Karpas-422 (cell line): ENCODE measurements at regions not wholly inside any gene's neighbourhood (a gene's known extent, or its start where the extent isn't known, plus 50 kb on each side); places are given as distances from the start of the nearest gene placed in this dataset.

Experiments
- DNase-seq: peaks from one replicate; pipeline ENCODE4 v3.0.0-alpha.2; 2015
- H2AFZ ChIP-seq: fragments of 200-600 bp; sonication (generic); 2 replicates; pipeline ENCODE4 v1.6.1; 2014; ENCODE audit warnings: antibody characterized with exemption, low read length, mixed read lengths
- H3K27ac ChIP-seq: fragments of 200-600 bp; sonication (generic); 2 replicates; pipeline ENCODE4 v1.5.1; 2014; ENCODE audit warnings: mild to moderate bottlenecking, low read length, moderate library complexity
- H3K27me3 ChIP-seq: fragments of 200-600 bp; sonication (generic); 2 replicates; pipeline ENCODE4 v1.6.1; 2014; ENCODE audit warnings: low read length, mixed read lengths
- H3K36me3 ChIP-seq: fragments of 200-600 bp; sonication (generic); 2 replicates; pipeline ENCODE4 v1.6.1; 2014; ENCODE audit warnings: low read length, mixed read lengths; ENCODE audit not compliant: insufficient read depth
- H3K4me1 ChIP-seq: fragments of 200-600 bp; sonication (generic); 2 replicates; pipeline ENCODE4 v1.6.1; 2014; ENCODE audit warnings: mild to moderate bottlenecking, low read length, mixed read lengths
- H3K4me2 ChIP-seq: fragments of 200-600 bp; sonication (generic); 2 replicates; pipeline ENCODE4 v1.6.1; 2014; ENCODE audit warnings: low read length, low read depth, mild to moderate bottlenecking; ENCODE audit not compliant: poor library complexity, severe bottlenecking
- H3K4me3 ChIP-seq: fragments of 200-600 bp; sonication (generic); 2 replicates; pipeline ENCODE4 v1.5.1; 2014; ENCODE audit warnings: mild to moderate bottlenecking, antibody characterized with exemption, low read length, mixed read lengths
- H3K79me2 ChIP-seq: fragments of 200-600 bp; sonication (generic); 2 replicates; pipeline ENCODE4 v1.6.1; 2014; ENCODE audit warnings: mild to moderate bottlenecking, low read length, mixed read lengths
- H3K9ac ChIP-seq: fragments of 200-600 bp; sonication (generic); 2 replicates; pipeline ENCODE4 v1.6.0; 2014; ENCODE audit warnings: low read length
- H3K9me2 ChIP-seq: fragments of 200-600 bp; sonication (generic), shearing (Covaris generic); replicated peaks from 2 replicates; pipeline ENCODE4 v1.6.0; 2014; ENCODE audit warnings: mild to moderate bottlenecking, low read length, moderate library complexity; ENCODE audit not compliant: insufficient read depth
- H3K9me3 ChIP-seq: fragments of 300-700, 200-600 bp; sonication (generic); 2 replicates; pipeline ENCODE4 v1.6.1; 2014; ENCODE audit warnings: low read length, mixed read lengths
- H4K20me1 ChIP-seq: fragments of 200-600 bp; sonication (generic); 2 replicates; pipeline ENCODE4 v1.6.1; 2014; ENCODE audit warnings: mild to moderate bottlenecking, antibody characterized with exemption, low read length, low read depth; ENCODE audit not compliant: insufficient read depth

- H3K27ac ChIP-seq: no peak overlapping the region
- no peaks in the 10 kb centered on the region for H3K27me3 ChIP-seq
- no peak overlapping the region for H3K4me3 ChIP-seq
- no peaks in the 10 kb centered on the region for H3K9me2 ChIP-seq
- H3K9me3 ChIP-seq: no peaks in the 10 kb centered on the region
- H3K4me2 ChIP-seq: no peak overlapping the region
- H3K9ac ChIP-seq: no peak overlapping the region
- H2AFZ ChIP-seq: no peak overlapping the region
- H4K20me1 ChIP-seq: no peaks in the 10 kb centered on the region
- H3K36me3 ChIP-seq: no peaks in the 10 kb centered on the region
- H3K79me2 ChIP-seq: no peaks in the 10 kb centered on the region
- DNase-seq: no peak
- H3K4me1 ChIP-seq: peaks cover 5% of the 10 kb centered on the region; the same call in 1 of the 2 replicates
Observed at GRCh38 chr6:104644848-104645247, 214.9 kb downstream of the HACE1 start.

- H3K79me2 ChIP-seq: no peaks in the 10 kb centered on the region
- no peak overlapping the region for H3K9ac ChIP-seq
- peaks cover 5% of the 10 kb centered on the region for H3K4me1 ChIP-seq
- H2AFZ ChIP-seq: no peak overlapping the region
- H3K9me3 ChIP-seq: no peaks in the 10 kb centered on the region
- no peaks in the 10 kb centered on the region for H3K36me3 ChIP-seq
- no peaks in the 10 kb centered on the region for H4K20me1 ChIP-seq
- no peak for DNase-seq
- H3K9me2 ChIP-seq: no peaks in the 10 kb centered on the region
- H3K27ac ChIP-seq: no peak overlapping the region
- no peaks in the 10 kb centered on the region for H3K27me3 ChIP-seq
- no peak overlapping the region for H3K4me2 ChIP-seq
- no peak overlapping the region for H3K4me3 ChIP-seq
Observed at GRCh38 chr6:104642871-104643270, 216.8 kb downstream of the HACE1 start.

GRCh38 chr6:104640761-104641160, 219.0 kb downstream of the HACE1 start:
- Histone ChIP-seq H2AFZ (no peak overlapping the region), H3K79me2 (no peaks in the 10 kb centered on the region), H3K36me3 (no peaks in the 10 kb centered on the region), H3K4me3 (no peak overlapping the region), H3K9me2 (no peaks in the 10 kb centered on the region), H3K9me3 (no peaks in the 10 kb centered on the region), H3K27me3 (no peaks in the 10 kb centered on the region), H3K9ac (no peak overlapping the region), H3K4me2 (no peak overlapping the region), H3K4me1 (peaks cover 5% of the 10 kb centered on the region), H3K27ac (no peak overlapping the region), H4K20me1 (no peaks in the 10 kb centered on the region)
- DNase-seq: no peak

- Histone ChIP-seq H3K9me3 (no peaks in the 10 kb centered on the region), H3K27ac (no peak overlapping the region), H3K4me2 (no peak overlapping the region), H2AFZ (no peak overlapping the region), H3K27me3 (no peaks in the 10 kb centered on the region), H3K4me1 (peaks cover 5% of the 10 kb centered on the region), H4K20me1 (no peaks in the 10 kb centered on the region), H3K79me2 (no peaks in the 10 kb centered on the region), H3K4me3 (no peak overlapping the region), H3K9ac (no peak overlapping the region), H3K36me3 (no peaks in the 10 kb centered on the region), H3K9me2 (no peaks in the 10 kb centered on the region)
- no peak for DNase-seq
Observed at GRCh38 chr6:104640150-104640700, 219.5 kb downstream of the HACE1 start.

GRCh38 chr6:104639668-104640067, 220.1 kb downstream of the HACE1 start:
- H3K79me2 ChIP-seq: no peaks in the 10 kb centered on the region
- no peak overlapping the region for H3K9ac ChIP-seq
- no peak overlapping the region for H2AFZ ChIP-seq
- DNase-seq: no peak
- H3K36me3 ChIP-seq: no peaks in the 10 kb centered on the region
- H3K9me3 ChIP-seq: no peaks in the 10 kb centered on the region
- H3K4me2 ChIP-seq: no peak overlapping the region
- H3K27ac ChIP-seq: no peak overlapping the region
- H4K20me1 ChIP-seq: no peaks in the 10 kb centered on the region
- peaks cover 5% of the 10 kb centered on the region for H3K4me1 ChIP-seq
- no peaks in the 10 kb centered on the region for H3K9me2 ChIP-seq
- H3K27me3 ChIP-seq: no peaks in the 10 kb centered on the region
- H3K4me3 ChIP-seq: no peak overlapping the region

- no peaks in the 10 kb centered on the region for H4K20me1 ChIP-seq
- no peaks in the 10 kb centered on the region for H3K36me3 ChIP-seq
- no peak for DNase-seq
- no peak overlapping the region for H2AFZ ChIP-seq
- no peaks in the 10 kb centered on the region for H3K79me2 ChIP-seq
- H3K4me2 ChIP-seq: no peak overlapping the region
- no peak overlapping the region for H3K27ac ChIP-seq
- no peaks in the 10 kb centered on the region for H3K9me2 ChIP-seq
- H3K9ac ChIP-seq: no peak overlapping the region
- no peak overlapping the region for H3K4me3 ChIP-seq
- no peaks in the 10 kb centered on the region for H3K27me3 ChIP-seq
- H3K4me1 ChIP-seq: no peaks in the 10 kb centered on the region; the same call in 1 of the 2 replicates
- no peaks in the 10 kb centered on the region for H3K9me3 ChIP-seq
Observed at GRCh38 chr6:104638841-104639290, 220.9 kb downstream of the HACE1 start.

- DNase-seq: no peak
- H3K27ac ChIP-seq: no peak overlapping the region
- H3K79me2 ChIP-seq: no peaks in the 10 kb centered on the region
- H2AFZ ChIP-seq: no peak overlapping the region
- H3K4me2 ChIP-seq: no peak overlapping the region
- H3K36me3 ChIP-seq: no peaks in the 10 kb centered on the region
- no peaks in the 10 kb centered on the region for H3K9me3 ChIP-seq
- H3K27me3 ChIP-seq: no peaks in the 10 kb centered on the region
- H3K4me3 ChIP-seq: no peak overlapping the region
- no peaks in the 10 kb centered on the region for H3K4me1 ChIP-seq
- no peaks in the 10 kb centered on the region for H4K20me1 ChIP-seq
- H3K9ac ChIP-seq: no peak overlapping the region
- no peaks in the 10 kb centered on the region for H3K9me2 ChIP-seq
Observed at GRCh38 chr6:104633125-104633524, 226.6 kb downstream of the HACE1 start.

- Histone ChIP-seq H3K36me3 (no peaks in the 10 kb centered on the region), H4K20me1 (no peaks in the 10 kb centered on the region), H3K27ac (no peak overlapping the region), H3K9me2 (no peaks in the 10 kb centered on the region), H3K9ac (no peak overlapping the region), H3K4me1 (no peaks in the 10 kb centered on the region), H3K4me3 (no peak overlapping the region), H3K79me2 (no peaks in the 10 kb centered on the region), H3K4me2 (no peak overlapping the region), H2AFZ (no peak overlapping the region), H3K9me3 (no peaks in the 10 kb centered on the region), H3K27me3 (no peaks in the 10 kb centered on the region)
- DNase-seq: no peak
Observed at GRCh38 chr6:104632588-104632987, 227.1 kb downstream of the HACE1 start.

- Histone ChIP-seq H2AFZ (no peak overlapping the region), H3K4me2 (no peak overlapping the region), H3K79me2 (no peaks in the 10 kb centered on the region), H3K27ac (no peak overlapping the region), H4K20me1 (no peaks in the 10 kb centered on the region), H3K4me1 (no peaks in the 10 kb centered on the region), H3K9me2 (no peaks in the 10 kb centered on the region), H3K36me3 (no peaks in the 10 kb centered on the region), H3K27me3 (no peaks in the 10 kb centered on the region), H3K4me3 (no peak overlapping the region), H3K9ac (no peak overlapping the region), H3K9me3 (no peaks in the 10 kb centered on the region)
- DNase-seq: no peak
Observed at GRCh38 chr6:104630955-104631354, 228.8 kb downstream of the HACE1 start.
